ENCODE measurements at regions not wholly inside any gene's neighbourhood (a gene's known extent, or its start where the extent isn't known, plus 50 kb on each side); places are given as distances from the start of the nearest gene placed in this dataset.

DNA sequence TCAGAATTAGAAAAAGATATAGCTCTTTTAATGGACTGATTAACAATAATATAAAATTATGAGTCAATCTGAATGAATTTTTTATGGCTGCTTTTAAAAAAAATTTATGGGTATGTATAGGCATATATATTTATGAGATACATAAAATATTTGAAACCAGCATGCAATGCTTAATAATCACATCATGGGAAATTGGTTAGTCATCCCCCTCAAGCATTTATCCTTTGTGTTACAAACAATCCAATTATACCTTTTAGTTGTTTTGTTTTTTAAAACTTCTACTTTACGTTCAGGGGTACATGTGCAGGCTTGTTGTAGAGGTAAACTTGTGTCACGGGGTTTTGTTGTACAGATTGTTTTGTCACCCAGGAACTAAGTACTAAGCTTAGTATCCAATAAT lies 63.4 kb upstream of the HMGCLL1 start:
- DNase-seq (ENCODE audit: low read depth), result no peak

DNA sequence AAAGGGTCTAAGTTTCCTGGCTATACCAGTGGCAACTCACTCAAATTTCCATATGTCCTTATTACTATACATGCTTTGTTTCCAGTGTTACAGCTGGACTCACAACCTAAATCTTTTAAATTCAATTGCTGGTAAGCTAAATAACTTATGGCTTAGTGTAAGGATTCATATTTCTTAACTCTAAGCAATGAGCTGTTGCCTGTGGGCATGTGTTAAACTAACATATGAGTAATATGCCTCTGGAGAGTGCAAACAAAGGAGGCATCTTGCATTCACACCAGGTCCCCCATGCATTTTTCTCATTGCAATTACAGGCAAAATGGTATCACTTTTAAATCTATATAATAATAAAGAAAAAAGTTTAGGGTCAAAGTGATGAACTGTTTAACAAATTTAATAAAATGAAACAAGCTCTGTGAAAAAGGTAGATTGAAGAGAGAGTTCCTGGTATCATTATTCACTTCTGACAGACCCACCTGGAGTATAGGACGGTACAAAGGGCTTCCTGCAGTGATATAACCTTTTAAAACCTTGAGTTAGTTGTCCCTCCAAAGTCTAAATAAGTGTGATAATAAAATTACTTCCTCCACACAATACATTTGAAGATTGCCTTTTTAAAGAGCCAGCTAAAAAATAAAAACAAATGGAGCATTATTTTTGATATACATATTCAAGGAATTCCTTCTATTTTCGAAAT lies 57.6 kb upstream of the HMGCLL1 start:
- DNase-seq (ENCODE audit: low read depth), result peak; percentile 67

DNA sequence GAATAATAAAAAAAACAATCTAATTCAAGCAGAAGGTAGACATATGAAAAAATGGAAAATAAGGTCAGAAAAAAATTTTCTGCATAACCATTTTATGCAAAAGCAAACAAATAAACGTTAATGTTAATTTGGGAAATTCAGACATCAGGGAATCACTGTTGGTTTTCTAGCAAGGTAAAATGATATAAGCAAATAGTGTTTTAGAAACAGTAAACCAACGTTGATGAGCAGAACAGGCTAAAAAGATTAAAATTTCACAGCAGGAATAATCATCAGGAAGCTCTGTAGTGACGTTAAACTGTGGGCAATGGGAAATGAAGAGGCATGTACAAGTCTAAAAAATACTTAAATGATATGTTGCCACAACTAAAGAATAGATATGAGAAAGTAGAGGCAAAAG lies 54.5 kb upstream of the HMGCLL1 start:
- no peak for DNase-seq (ENCODE audit: low read depth)

DNA sequence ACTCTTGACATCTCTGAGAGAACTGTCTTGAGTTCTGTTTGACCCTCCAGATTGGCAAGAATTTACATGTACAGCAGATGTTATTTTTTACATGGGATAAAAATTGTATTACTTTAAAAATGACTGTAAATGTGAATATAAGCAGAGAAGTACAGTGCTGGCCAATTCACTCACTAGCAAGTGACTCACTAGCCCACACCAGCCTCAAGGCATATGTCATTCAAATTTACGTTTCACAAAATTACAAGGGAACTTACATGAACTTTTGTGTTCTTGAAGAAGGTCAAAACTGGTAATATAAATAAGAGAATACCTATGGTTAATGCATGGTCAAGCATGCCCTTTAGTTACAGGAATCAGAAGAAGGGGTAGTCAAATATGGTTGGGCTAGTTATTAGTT lies 54.0 kb upstream of the HMGCLL1 start:
- DNase-seq (ENCODE audit: low read depth), result peak; percentile 72

Measured in M059J (cell line).